GM23338 (cell line): ENCODE measurements at regions not wholly inside any gene's neighbourhood (a gene's known extent, or its start where the extent isn't known, plus 50 kb on each side); places are given as distances from the start of the nearest gene placed in this dataset.

Experiments
- CREB1 ChIP-seq: fragments of 250-450 bp; sonication (Bioruptor Pico); IDR thresholded peaks from 2 replicates; pipeline ENCODE4 v1.5.0; 2020; ENCODE audit warnings: low read depth, mild to moderate bottlenecking, moderate library complexity
- EZH2 ChIP-seq: fragments of 200-600 bp; sonication (generic); IDR thresholded peaks from one replicate; pipeline ENCODE4 v1.8.0; 2017; ENCODE audit warnings: antibody characterized with exemption, mild to moderate bottlenecking, low read depth; ENCODE audit not compliant: unreplicated experiment
- EZH2phosphoT487 ChIP-seq: fragments of 200-600 bp; sonication (generic); IDR thresholded peaks from one replicate; pipeline ENCODE4 v1.8.1; 2018; ENCODE audit warnings: antibody characterized with exemption; ENCODE audit not compliant: unreplicated experiment
- ZNF331 ChIP-seq: fragments of 250-450 bp; sonication (Bioruptor Pico); IDR thresholded peaks from 2 replicates; pipeline ENCODE4 v1.5.0; 2020; ENCODE audit warnings: low read depth, mild to moderate bottlenecking, moderate library complexity
- TF ChIP-seq, protein P1 (sequence below), 2 experiments: fragments of 200-600 bp in 1 of 2; sonication (generic) in 1 of 2; conservative IDR thresholded peaks; 2 replicates each; pipeline versions ENCODE4 v1.5.1 to v1.6.1; 2016 to 2017; ENCODE audit warnings: antibody characterized with exemption in 2 of 2, low read depth in 2 of 2, mild to moderate bottlenecking in 2 of 2, moderate library complexity in 1 of 2
- TF ChIP-seq, protein P2 (sequence below): IDR thresholded peaks from one replicate; pipeline ENCODE4 v1.6.1; 2018; ENCODE audit warnings: antibody characterized with exemption; ENCODE audit not compliant: unreplicated experiment

DNA sequence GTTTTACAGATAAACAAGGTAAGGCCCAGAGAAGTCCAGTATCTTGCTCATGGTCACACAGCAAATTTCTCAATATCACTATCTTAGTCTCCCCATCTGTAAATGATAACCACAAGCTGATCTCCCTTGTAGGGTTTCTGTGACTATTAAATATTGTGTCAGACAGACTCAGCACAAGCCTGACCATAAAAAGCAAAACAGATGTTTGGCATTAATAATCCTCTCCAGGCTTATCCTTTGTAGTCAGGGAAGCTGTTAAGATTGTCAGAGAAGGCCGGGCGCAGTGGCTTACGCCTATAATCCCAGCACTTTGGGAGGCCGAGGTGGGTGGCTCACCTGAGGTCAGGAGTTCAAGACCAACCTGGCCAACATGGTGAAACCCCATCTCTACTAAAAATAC lies 173.2 kb upstream of the PRICKLE2 start:
- TF ChIP-seq, protein P1, sequence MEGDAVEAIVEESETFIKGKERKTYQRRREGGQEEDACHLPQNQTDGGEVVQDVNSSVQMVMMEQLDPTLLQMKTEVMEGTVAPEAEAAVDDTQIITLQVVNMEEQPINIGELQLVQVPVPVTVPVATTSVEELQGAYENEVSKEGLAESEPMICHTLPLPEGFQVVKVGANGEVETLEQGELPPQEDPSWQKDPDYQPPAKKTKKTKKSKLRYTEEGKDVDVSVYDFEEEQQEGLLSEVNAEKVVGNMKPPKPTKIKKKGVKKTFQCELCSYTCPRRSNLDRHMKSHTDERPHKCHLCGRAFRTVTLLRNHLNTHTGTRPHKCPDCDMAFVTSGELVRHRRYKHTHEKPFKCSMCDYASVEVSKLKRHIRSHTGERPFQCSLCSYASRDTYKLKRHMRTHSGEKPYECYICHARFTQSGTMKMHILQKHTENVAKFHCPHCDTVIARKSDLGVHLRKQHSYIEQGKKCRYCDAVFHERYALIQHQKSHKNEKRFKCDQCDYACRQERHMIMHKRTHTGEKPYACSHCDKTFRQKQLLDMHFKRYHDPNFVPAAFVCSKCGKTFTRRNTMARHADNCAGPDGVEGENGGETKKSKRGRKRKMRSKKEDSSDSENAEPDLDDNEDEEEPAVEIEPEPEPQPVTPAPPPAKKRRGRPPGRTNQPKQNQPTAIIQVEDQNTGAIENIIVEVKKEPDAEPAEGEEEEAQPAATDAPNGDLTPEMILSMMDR (conservative IDR thresholded peaks at IDR 0.05; ENCODE audit: low read depth in 2 of 2), result no peak
- TF ChIP-seq, protein P2, sequence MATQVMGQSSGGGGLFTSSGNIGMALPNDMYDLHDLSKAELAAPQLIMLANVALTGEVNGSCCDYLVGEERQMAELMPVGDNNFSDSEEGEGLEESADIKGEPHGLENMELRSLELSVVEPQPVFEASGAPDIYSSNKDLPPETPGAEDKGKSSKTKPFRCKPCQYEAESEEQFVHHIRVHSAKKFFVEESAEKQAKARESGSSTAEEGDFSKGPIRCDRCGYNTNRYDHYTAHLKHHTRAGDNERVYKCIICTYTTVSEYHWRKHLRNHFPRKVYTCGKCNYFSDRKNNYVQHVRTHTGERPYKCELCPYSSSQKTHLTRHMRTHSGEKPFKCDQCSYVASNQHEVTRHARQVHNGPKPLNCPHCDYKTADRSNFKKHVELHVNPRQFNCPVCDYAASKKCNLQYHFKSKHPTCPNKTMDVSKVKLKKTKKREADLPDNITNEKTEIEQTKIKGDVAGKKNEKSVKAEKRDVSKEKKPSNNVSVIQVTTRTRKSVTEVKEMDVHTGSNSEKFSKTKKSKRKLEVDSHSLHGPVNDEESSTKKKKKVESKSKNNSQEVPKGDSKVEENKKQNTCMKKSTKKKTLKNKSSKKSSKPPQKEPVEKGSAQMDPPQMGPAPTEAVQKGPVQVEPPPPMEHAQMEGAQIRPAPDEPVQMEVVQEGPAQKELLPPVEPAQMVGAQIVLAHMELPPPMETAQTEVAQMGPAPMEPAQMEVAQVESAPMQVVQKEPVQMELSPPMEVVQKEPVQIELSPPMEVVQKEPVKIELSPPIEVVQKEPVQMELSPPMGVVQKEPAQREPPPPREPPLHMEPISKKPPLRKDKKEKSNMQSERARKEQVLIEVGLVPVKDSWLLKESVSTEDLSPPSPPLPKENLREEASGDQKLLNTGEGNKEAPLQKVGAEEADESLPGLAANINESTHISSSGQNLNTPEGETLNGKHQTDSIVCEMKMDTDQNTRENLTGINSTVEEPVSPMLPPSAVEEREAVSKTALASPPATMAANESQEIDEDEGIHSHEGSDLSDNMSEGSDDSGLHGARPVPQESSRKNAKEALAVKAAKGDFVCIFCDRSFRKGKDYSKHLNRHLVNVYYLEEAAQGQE, result no peak
- TF ChIP-seq EZH2phosphoT487 (no peak), ZNF331 (CRISPR knock-in tag) (no peak), CREB1 (CRISPR knock-in tag) (no peak), EZH2 (no peak)
